Glomerular visceral epithelial cell (primary cell): ENCODE measurements at regions not wholly inside any gene's neighbourhood (a gene's known extent, or its start where the extent isn't known, plus 50 kb on each side); places are given as distances from the start of the nearest gene placed in this dataset.

Source experiments
- DNase-seq: peaks from one replicate; pipeline ENCODE4 v3.0.0-alpha.2; 2016; ENCODE audit errors: extremely low spot score

DNA sequence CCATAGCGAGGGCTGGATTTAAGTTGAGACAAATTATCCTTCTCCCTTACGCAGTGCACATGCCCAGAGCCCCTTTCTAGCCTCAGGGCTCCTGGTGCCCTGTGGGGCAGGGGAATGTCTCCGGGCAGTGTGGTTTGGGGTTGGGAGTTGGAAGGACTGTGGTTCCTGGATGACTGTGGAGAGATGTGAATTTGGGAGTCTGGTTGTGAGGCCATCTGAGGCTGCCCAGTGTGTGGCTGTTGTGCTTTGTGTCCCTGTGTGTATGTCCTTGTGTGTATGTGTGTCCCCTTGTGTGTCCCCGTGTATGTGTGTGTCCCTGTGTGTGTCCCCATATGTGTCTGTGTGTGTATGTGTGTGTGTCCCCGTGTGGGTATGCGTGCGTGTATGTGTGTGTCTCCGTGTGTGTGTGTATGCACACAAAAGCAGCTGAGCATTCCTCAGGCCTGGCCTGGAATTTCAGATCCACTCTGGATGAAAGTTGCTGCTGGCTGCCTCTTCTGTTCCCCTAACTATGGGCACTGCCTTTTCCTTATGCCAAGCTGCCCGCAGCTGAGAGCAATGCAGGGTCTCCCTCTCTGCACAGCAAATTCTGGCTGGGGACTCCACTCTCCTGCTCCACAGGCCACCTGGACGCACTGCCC, 65.4 kb downstream of the UBIAD1 start:
- DNase-seq: no peak

DNA sequence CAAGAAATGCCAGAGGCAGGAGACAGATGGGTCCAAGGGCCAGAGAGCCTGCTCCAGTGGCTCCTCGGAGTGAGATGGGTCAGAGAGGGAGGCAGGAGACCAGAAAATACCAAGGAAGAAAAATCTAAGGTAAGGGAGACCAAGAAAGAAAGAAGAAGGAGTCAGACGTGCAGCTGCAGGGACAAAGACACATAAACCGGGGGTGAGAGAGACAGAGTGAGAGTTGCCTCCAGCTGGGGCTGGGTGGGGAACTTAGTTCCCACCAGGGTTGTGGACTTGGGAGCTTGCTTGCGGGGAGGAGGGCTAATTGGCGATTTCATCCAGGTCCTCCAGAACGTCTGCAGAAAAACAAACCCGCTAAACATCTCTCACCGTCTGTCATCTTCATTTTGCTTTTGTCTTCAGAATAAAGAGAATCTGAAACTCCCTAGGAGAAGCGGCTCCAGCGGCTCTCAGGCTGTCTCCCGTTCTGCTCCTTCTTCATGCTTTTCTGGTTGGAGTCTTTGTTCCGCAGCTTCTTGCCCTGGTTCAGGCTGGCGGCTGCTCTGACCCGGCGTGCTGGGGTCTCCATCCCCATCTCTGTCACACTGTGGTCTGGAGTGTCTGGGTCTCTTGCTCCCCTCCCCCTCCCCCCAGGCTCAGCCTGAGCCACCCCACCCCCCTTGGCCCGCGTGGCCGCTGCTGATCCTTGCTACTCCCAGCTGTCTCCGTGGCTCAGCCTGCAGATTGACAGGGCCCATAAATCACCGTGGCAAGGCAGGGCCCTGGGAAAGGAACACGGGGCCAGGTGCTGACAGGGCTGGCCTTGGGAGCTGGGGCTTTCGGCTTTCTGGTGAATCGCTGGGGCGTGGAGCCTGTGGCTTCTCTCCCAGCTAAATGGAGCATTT, 66.6 kb downstream of the UBIAD1 start:
- DNase-seq: peak; percentile 16

DNA sequence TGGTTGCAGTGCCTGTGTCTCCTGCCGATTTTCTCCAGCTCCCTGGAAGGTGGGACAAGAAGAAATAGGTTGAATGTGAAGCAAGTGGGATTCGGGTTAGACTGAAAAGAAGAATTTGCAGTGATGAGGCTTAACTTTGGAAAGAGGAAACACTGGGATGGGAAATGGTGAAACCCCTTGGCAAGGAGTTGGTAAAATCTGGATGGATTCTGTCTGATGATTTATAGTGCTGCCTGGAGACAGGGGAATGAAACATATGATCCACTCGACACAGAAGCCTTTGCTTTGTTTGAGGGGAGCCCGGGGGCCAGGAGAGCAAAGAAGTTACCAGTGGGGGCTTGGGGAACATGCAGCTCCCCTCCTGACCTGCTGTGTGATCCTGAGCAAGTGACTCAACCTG, 67.2 kb downstream of the UBIAD1 start:
- no peak for DNase-seq

DNA sequence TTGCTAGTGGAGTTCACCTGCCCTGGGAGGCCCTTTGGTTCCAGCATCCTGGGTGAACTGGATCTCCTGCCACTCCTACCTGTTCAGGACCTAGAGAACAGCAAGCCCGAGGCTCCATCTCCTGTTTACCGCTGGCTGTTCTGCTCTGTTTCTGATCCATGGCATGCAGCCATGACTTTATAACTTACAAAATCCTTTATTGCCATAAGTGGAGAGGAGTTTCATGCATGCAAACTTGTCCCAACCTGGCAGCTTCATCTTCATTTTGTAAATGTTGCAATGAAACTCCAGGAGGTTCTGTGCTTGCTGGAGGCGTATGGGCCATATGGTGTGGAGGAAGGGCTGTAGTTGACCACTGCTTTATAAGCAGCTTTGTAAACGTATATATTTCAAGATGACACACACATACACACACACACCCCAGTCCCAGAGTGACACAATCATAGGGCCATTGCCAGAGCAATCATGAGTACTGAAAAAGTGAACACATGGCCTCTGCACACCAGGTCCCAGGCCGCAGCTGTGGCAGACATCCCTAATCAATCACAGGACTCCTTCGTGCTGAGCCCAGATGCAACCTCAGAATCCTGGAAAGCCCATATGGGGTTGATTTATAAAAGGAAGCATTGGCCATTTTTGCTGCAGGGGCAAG, 69.0 kb downstream of the UBIAD1 start:
- no peak for DNase-seq

DNA sequence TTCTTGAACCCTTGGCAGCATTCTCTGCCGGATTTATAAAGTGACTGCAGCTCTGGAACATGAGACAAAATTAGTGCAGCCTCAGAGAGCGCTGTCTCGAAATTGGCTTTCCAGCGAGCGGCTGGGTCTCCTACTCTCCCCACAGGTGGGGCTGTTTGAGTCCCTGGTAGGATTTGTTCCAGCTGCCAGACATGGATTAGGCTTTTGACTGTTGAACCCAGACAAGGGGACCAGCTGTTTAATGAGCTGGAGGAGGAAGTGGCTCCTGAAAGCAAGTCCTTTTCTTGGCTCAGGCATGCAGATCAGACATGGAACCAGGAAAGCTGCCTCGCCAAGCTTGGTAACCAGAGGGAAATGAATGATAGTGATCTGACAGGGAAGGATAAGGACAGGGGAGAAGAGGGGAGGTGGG, 69.6 kb downstream of the UBIAD1 start:
- DNase-seq: no peak

DNA sequence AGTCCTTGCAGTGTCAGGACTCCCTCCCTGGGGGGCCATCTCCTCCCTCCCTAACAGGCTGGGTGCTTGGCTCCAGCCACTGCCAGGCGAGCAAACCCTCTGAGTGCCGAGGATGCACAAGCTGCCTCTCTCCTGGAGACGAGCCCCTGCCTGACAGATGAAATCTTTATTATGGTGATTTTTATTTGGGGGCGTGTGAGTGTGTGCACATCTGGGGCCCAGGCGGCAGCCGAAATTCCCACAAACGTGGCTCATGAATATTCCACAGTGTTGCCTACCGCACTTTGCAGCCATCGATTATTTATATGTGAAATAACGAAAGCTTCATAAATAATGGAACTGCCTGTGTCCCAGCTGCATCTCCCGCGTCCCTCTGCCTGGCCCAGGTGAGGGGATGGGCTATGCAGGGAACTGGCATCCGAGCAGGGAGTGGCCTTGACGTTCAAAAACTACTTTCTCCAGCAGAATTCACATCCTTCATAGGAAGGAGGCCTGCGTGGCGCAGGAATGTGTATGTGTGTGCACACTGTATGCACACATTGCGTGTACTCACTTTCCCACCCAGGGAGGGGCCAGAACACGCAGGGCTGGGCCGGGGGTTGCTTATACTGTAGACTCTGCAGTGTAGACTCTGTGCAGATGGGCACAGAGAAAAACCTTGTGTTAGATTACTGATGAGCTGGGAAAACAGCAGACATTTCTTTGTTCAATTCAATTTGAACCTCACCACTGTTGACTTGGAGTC, 73.1 kb downstream of the UBIAD1 start:
- no peak for DNase-seq

DNA sequence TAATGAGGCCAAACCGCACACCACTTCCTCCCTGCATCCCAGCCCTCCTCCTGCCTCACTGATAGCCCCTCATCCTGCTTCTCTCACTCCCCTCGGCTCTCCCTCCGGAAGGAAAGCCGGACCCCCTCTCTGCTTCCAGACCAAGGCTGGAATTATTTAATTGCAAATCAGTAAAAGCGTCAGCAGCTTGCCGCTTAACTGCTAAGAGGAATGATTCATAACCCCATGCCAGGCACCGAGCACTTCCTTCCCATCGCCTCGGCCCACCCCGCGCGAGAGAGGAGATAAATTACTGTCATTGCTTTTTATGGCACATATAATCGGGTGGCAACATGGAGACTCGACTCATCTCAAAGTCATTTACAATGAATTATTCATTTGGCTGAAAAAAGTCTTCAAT, 77.3 kb downstream of the UBIAD1 start:
- no peak for DNase-seq

DNA sequence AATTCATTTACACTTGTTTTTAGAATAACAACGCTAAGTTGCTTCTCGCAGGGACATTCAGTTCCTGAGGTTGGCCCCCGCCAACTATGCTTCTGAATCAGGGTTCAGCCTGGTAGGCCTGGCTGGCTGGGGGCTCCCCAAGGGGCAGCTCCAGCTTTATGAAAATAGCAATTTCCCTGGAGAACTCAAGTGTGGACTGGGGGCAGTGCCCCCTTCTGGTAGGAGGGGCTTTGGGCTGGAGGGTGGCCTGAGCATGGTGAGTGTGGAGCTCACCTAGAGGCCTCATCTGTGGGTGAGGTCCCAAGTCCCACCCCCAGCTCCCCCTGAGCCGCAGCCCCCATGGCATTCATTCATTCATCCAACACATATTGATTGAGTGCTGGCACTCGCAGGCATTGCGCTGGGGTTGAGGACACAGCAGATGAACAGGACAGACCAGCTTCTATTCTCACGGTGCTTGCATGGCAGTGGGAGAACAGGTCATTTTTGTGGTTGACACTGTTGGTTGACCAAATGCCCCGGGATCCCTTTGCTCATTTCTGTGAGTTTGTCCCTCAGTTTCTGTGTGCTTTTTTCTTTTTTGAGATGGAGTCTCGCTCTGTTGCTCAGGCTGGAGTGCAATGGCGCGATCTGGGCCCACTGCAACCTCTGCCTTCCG, 79.2 kb downstream of the UBIAD1 start:
- no peak for DNase-seq

DNA sequence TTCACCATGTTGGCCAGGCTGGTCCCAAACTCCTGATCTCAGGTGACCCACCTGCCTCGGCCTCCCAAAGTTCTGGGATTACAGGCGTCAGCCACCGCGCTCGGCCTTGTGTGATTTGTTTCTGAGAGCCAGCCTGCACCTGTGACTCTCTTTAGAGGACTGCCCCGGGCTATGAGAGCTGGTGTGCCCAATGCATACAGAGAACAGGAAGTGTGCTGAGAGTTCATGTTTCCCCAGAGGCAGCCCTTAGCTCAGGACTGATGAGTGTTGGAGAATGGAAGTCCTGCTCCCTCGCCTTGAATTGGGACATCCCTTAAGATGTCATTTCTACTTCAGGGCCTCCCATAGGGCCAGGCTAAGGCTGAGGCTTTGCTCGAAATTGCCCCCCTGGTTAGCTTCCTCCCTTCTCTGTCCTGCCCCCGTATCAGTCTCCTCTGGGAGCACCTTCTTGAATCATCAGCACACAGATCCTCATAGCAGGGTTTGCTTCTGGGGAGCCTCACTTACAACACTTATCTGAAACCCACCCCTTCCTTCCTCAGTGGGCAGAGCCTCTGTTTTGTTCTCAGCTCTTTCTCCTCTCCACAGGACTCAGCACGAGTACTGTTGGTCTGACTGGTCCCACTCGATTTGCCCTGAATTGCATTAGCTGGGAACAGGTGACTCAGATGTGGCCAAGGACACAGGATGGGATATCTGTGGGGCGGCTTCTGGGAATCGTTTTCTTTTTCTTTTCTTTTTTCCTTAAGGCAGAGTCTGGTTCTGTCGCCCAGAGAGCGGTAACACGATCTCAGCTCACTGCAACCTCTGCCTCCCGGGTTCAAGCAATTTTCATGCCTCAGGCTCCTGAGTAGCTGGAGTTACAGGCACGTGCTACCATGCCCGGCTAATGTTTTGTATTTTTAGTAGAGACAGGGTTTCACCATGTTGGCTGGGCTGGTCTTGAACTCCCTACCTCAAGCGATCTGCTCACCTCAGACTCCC, 80.1 kb downstream of the UBIAD1 start:
- no peak for DNase-seq

DNA sequence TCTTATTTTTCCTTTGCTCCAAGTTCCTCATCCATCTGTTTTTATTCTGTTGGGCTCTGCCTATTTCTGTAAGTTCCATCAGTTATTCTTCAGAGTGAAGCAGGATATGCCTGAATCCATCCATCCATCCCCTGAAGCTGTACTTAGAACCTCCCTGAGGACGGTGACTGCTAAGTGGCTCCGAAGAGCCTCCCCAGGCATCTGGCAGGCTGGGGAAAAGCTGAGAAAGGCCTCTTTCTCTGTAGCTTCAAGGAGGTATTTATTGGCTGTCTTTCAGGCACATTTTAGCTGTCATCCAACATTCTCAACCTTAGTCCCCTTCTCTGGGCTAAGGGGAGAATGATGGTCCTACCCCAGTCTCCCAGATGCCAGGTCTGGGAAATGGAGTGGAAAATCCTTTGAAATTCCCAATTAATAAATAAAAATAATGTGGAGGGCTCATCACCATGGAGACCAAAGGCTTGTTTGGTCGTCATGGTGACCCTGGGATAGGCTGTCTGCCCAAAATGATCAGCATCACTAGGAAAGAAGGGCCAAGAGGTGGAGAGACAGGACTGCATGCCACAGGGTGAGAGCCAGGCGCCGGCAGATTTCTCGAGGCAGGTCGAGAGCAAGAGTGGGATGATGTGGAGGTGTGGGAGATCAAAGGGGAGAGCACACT, 82.0 kb downstream of the UBIAD1 start:
- no peak for DNase-seq

DNA sequence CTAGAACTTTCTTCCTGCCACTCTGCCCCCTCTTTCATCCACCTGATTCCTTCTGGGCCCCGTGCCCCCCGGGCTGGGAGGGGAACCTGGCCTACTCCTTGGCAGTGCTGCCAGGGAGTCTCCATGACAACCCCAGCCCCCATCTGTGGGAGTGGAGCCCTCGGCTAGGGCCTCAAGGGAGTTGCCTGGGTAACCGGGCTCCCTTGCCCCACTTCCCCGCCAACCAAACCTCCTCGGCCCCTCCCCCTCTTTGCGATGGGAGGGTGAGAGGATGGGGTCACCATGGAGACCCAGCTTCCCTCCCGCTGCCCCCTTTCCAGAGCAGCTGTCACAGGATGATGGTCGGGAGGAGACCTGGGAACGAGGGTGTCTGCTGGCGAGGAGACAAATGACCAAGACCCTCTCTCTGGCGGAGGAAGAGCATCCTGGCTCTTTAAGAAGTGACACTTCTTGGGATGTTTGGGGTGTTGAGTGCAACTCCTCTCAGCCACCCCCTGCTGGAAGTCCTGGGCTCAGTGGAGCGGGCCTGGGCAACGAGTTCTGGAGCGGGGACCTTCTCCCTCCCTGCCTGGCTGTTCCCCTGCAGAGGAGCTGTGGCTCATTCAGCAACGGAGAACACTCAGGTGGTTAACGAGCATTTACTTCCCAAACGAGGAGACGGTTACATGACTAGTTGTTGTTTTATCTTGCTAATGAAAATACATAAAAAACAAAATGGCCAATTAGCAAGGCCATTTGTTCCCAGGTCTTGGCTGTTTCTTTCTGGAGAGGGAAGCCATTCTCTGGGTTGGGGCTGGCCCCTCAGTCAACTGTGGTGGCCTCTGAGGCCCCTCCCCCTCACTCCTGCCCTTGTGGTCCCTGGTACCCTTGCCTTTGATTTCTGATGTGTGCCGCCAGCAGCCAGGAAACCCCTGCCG, 82.8 kb downstream of the UBIAD1 start:
- no peak for DNase-seq

DNA sequence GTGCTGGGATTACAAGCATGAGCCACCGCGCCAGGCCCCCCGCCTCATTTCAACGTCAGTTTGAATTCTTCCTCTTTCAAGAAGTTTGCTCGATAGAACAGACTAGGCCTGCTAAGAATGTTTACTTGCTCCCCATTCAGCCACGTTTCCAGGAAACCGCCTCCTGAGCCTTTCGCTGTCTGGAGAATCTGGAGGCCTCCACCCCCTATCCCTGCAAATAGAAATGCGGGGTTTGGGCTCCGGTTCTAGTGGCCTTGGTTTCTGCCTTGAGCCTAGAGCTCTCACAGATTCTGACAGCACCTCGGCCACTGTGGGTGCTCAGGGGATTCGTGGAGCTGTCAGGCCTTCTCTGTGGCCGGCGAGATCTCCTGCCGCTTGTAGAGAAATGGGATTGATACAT, 84.3 kb downstream of the UBIAD1 start:
- no peak for DNase-seq

DNA sequence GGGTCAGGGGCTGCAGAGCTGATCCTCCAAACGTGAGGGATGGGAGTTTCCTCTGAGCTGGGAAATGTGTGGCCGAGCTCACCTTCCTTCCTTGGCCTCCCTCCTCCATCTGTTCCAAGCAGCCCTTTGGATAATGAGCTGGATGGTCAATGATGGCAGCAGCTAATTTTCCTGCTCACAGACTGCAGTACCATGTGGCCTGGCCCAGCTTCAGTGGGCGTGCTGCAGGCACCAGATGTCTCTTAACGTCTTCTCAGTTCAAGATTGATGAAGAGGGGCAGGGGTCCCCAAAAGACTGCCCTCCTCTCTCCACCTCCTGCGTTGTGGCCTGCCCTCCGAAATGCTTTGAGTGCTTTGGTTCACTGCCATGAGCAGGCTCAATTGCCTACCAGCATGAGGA, 86.0 kb downstream of the UBIAD1 start:
- no peak for DNase-seq

DNA sequence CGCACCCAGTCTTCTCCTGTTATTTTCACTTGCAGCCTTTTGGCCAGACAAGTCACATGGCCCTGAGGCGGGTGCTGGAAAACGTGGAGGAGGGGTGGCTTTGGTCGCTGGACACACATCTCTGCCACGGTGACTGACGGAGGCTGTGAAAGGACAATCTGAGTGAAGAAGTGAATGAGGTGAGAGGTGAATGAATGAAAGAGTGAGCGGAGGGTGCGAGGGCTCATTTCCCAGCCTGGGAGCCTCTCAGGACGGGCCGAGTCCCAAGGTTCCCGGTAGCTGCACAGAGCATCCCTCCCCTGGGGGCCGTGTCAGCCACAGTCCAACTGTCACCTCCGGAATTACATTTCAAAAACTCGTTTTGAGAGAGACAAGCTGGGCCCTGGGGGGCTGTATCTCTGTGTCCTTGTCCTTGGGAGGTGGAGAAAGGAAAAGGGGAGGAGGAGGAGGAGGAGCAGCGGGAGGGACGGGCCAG, 89.6 kb downstream of the UBIAD1 start:
- no peak for DNase-seq

DNA sequence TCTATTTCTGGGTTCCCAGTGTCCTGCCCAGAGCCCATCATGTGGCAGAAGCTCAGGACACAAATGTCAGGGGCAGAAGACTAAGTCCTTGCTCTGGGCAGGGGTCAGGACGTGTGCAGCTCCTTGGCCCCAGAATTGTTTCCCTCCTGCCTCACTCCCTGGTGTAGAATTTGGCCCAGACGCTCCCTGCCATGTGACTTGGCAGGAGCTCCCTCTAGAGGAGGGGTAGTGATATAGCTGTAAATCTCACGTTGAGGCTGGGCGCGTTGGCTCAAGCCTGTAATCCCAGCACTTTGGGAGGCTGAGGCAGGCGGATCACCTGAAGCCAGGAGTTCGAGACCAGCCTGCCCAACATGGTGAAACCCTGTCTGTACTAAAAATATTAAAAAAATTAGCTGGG, 91.2 kb downstream of the UBIAD1 start:
- DNase-seq: no peak

DNA sequence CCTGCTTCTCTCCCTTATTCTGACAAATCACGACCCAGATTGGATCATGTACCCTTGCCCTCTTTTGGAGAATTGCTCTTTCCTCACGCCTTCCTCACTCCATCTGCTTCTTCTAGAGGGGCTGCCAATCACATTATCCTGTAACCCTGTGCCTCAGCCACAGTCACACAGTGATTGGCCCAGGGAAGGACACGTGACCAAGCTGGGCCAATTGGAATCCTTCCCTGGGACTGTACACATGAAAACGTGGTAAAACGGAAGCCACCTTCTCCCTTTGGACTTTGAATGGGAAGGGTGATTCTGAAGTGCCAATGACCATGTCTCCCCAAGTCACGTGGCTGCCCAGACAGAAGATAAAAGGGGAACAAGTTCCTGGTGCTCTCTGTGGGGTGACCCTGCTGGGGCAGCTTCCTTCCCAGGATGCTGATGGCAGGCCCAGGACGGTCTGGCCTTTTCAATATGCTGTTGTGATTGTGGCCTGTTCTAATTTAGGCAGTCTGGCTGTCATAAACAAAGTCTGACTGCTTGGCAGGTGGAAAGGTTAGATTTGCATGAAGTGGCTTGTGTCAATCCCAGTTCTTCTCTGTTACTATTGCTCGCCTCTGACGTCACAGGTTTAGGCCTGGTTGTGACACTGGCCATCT, 92.9 kb downstream of the UBIAD1 start:
- DNase-seq: no peak

DNA sequence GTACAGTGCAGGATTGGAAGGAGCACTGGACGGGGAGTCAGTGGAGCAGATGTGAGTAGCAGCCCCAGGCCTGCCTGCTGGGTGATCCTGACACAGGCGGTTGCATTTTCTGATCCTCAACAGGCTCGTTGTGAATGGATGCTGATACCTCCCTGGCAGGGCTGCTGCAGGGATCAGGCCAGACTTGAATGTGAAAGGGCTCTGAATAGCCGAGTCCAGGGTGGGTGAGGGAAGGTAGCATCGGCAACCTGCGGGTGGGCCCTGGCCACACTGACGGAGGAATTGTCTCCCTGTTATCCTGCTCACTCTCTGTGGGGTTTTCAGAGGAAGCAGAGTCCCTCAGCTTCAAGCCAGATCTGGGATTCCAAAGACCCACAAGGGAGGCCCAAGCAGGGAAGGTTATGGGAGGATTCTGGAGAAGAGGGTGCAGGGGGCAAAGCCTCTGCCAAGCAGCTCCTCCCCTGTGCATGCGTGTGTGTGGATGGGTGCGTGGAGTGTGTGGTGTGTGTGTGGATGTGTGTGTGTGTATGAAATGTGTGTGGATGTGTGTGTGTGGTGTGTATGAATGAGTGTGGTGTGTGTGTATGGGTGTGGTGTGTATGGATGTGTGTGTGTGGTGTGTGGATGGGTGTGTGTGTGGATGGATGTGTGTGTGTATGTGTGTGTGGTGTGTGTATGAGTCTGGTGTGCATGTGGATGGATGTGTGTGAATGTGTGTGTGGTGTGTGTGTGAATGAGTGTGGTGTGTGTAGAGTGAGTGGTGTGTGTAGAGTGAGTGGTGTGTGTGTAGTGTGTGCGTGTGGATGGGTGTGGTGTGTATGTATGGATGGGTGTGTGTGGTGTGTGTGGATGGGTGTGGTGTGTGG, 100.3 kb downstream of the UBIAD1 start:
- no peak for DNase-seq
